ENCODE measurements at regions not wholly inside any gene's neighbourhood (a gene's known extent, or its start where the extent isn't known, plus 50 kb on each side); places are given as distances from the start of the nearest gene placed in this dataset.

DNA sequence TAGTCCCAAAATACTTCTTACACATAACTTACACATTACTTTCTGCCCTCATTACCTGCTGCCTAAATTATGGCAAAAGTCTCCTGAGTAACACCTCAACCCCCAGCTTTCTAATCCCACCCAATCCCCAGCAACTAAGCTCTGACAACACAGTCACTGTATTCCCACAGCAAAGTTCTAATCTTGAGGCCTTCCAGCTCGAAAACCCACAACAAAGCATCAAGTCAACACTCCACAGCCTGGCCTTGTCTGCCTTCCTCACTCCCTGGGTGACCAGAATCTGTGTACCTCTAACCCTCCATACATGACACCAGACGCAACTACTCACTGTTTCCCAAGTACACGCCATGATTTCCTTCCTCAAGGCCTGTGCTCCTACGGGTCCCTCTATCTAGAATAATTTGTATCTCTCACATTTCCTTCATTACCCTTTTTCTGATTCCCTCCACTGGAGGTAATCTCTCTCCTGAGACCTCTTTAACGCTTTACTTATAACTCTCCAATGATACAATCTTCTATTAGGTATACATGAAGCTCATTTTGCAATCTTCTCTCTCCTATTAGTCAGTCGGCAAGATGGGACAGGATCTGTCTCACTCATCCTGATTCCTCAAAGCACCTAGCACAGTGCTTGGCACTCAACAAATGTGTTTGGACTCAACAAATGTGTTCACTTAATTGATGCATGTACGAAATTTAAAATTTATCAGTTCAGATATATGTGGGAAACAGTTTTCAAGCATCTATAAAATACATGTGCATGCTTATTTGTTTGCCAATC is 87.6 kb upstream of the DOCK9 start:
- H3K27me3 ChIP-seq (ENCODE audit: low read depth, low read length): no peaks in the 10 kb centered on the region
- no peaks in the 10 kb centered on the region for H4K20me1 ChIP-seq (ENCODE audit: insufficient read depth, low read length)
- no peak overlapping the region for H2AFZ ChIP-seq (ENCODE audit: low read depth, low read length)
- H3K79me2 ChIP-seq (ENCODE audit: low read length): no peaks in the 10 kb centered on the region
- no peak overlapping the region for H3K4me3 ChIP-seq (ENCODE audit: low read length)
- H3K4me1 ChIP-seq (ENCODE audit: low read length): peaks cover 9% of the 10 kb centered on the region
- H3K36me3 ChIP-seq (replicated peaks; ENCODE audit: low read depth, low read length): no peaks in the 10 kb centered on the region
- TF ChIP-seq EZH2phosphoT487 (IDR thresholded peaks at IDR 0.05; ENCODE audit: low read depth): no peak
- TF ChIP-seq, protein P1, sequence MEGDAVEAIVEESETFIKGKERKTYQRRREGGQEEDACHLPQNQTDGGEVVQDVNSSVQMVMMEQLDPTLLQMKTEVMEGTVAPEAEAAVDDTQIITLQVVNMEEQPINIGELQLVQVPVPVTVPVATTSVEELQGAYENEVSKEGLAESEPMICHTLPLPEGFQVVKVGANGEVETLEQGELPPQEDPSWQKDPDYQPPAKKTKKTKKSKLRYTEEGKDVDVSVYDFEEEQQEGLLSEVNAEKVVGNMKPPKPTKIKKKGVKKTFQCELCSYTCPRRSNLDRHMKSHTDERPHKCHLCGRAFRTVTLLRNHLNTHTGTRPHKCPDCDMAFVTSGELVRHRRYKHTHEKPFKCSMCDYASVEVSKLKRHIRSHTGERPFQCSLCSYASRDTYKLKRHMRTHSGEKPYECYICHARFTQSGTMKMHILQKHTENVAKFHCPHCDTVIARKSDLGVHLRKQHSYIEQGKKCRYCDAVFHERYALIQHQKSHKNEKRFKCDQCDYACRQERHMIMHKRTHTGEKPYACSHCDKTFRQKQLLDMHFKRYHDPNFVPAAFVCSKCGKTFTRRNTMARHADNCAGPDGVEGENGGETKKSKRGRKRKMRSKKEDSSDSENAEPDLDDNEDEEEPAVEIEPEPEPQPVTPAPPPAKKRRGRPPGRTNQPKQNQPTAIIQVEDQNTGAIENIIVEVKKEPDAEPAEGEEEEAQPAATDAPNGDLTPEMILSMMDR (IDR thresholded peaks at IDR 0.05; ENCODE audit: low read depth, low read length): no peak
- no peak overlapping the region for H3K27ac ChIP-seq (ENCODE audit: low read length)
- no peak overlapping the region for H3K4me2 ChIP-seq (ENCODE audit: low read length)
- no peak overlapping the region for H3K9ac ChIP-seq (ENCODE audit: low read length)
- no peaks in the 10 kb centered on the region for H3K9me3 ChIP-seq (ENCODE audit: insufficient read depth, low read length)

DNA sequence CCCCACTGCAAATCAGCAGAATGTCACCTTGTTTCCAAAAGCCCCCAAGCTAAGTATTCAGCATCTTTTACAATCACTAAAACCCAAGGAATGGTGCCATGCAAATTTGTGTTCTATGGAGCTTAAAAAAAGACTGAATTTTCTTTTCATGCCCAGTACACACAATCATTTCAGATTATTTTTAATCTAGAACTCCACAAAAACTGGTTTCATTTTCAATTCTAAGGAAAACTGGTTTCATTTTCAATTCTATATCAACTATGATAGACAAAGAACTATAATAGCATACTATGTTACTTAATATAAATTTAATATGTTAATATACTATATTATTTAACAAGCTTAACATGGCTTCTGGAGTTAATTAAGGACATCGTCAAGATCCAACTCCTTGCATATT is 88.4 kb upstream of the DOCK9 start:
- Histone ChIP-seq H3K36me3 (replicated peaks; ENCODE audit: low read depth, low read length) (no peaks in the 10 kb centered on the region), H2AFZ (ENCODE audit: low read depth, low read length) (no peak overlapping the region), H3K27ac (ENCODE audit: low read length) (no peak overlapping the region)

GRCh38 chr13:99067159-99067985 is 89.5 kb upstream of the DOCK9 start:
- H3K79me2 ChIP-seq (ENCODE audit: low read length): no peaks in the 10 kb centered on the region
- H3K4me2 ChIP-seq (ENCODE audit: low read length): no peak overlapping the region
- no peak overlapping the region for H2AFZ ChIP-seq (ENCODE audit: low read depth, low read length)
- TF ChIP-seq, protein P1 (IDR thresholded peaks at IDR 0.05; ENCODE audit: low read depth, low read length): no peak
- no peak for TF ChIP-seq EZH2phosphoT487 (IDR thresholded peaks at IDR 0.05; ENCODE audit: low read depth)
- H3K36me3 ChIP-seq (replicated peaks; ENCODE audit: low read depth, low read length): no peaks in the 10 kb centered on the region
- no peaks in the 10 kb centered on the region for H3K9me3 ChIP-seq (ENCODE audit: insufficient read depth, low read length)
- H3K27me3 ChIP-seq (ENCODE audit: low read depth, low read length): no peaks in the 10 kb centered on the region
- no peak overlapping the region for H3K4me3 ChIP-seq (ENCODE audit: low read length)
- H4K20me1 ChIP-seq (ENCODE audit: insufficient read depth, low read length): no peaks in the 10 kb centered on the region
- H3K27ac ChIP-seq (ENCODE audit: low read length): no peak overlapping the region
- peaks cover 9% of the 10 kb centered on the region for H3K4me1 ChIP-seq (ENCODE audit: low read length)
- H3K9ac ChIP-seq (ENCODE audit: low read length): no peak overlapping the region

More for the DNA sequence above, 88.4 kb upstream of the DOCK9 start:
- no peaks in the 10 kb centered on the region for H4K20me1 ChIP-seq (ENCODE audit: insufficient read depth, low read length)
- H3K27me3 ChIP-seq (ENCODE audit: low read depth, low read length): no peaks in the 10 kb centered on the region
- H3K4me3 ChIP-seq (ENCODE audit: low read length): no peak overlapping the region
- H3K4me1 ChIP-seq (ENCODE audit: low read length): peaks cover 9% of the 10 kb centered on the region
- TF ChIP-seq, protein P1 (IDR thresholded peaks at IDR 0.05; ENCODE audit: low read depth, low read length): no peak
- no peak for TF ChIP-seq EZH2phosphoT487 (IDR thresholded peaks at IDR 0.05; ENCODE audit: low read depth)
- no peaks in the 10 kb centered on the region for H3K9me3 ChIP-seq (ENCODE audit: insufficient read depth, low read length)
- H3K9ac ChIP-seq (ENCODE audit: low read length): no peak overlapping the region
- H3K79me2 ChIP-seq (ENCODE audit: low read length): no peaks in the 10 kb centered on the region
- no peak overlapping the region for H3K4me2 ChIP-seq (ENCODE audit: low read length)

- Histone ChIP-seq H4K20me1 (ENCODE audit: insufficient read depth, low read length) (no peaks in the 10 kb centered on the region), H3K9me3 (ENCODE audit: insufficient read depth, low read length) (no peaks in the 10 kb centered on the region)
Observed at GRCh38 chr13:99071211-99071610, 93.3 kb upstream of the DOCK9 start.

More at GRCh38 chr13:99071211-99071610, 93.3 kb upstream of the DOCK9 start:
- no peaks in the 10 kb centered on the region for H3K79me2 ChIP-seq (ENCODE audit: low read length)
- no peaks in the 10 kb centered on the region for H3K27me3 ChIP-seq (ENCODE audit: low read depth, low read length)
- H3K4me3 ChIP-seq (ENCODE audit: low read length): no peak overlapping the region
- no peak overlapping the region for H3K27ac ChIP-seq (ENCODE audit: low read length)
- H3K4me1 ChIP-seq (ENCODE audit: low read length): no peaks in the 10 kb centered on the region; the same call in 1 of the 2 replicates
- H2AFZ ChIP-seq (ENCODE audit: low read depth, low read length): no peak overlapping the region
- peaks cover 4% of the 10 kb centered on the region for H3K36me3 ChIP-seq (replicated peaks; ENCODE audit: low read depth, low read length)
- no peak overlapping the region for H3K4me2 ChIP-seq (ENCODE audit: low read length)
- no peak for TF ChIP-seq EZH2phosphoT487 (IDR thresholded peaks at IDR 0.05; ENCODE audit: low read depth)
- TF ChIP-seq, protein P1 (IDR thresholded peaks at IDR 0.05; ENCODE audit: low read depth, low read length): no peak
- no peak overlapping the region for H3K9ac ChIP-seq (ENCODE audit: low read length)

All from OCI-LY3 (cell line).